ENCODE measurements at regions not wholly inside any gene's neighbourhood (a gene's known extent, or its start where the extent isn't known, plus 50 kb on each side); places are given as distances from the start of the nearest gene placed in this dataset.

DNA sequence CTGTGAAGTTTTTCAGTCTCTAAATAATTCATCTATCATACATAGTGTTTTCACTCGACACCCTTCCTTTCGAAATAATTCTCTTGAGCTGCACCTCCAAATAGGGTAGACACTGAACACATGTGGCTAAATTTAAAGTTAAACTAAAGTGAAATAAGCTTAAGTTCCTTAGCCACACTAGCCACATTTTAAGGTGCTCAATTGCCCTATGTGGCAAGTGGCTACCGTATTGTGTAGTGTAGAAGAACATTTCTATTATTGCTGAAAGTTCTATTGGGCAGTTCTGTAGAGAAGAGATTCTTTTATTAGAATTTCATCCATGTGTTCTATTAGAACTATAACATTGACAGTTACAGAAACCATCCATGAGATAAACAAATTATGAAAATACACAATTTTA lies 107.0 kb upstream of the CTSO start (continued):
- TF ChIP-seq ZFX (IDR thresholded peaks at IDR 0.05) (no peak), SIN3A (IDR thresholded peaks at IDR 0.05; ENCODE audit: low read depth) (no peak)

DNA sequence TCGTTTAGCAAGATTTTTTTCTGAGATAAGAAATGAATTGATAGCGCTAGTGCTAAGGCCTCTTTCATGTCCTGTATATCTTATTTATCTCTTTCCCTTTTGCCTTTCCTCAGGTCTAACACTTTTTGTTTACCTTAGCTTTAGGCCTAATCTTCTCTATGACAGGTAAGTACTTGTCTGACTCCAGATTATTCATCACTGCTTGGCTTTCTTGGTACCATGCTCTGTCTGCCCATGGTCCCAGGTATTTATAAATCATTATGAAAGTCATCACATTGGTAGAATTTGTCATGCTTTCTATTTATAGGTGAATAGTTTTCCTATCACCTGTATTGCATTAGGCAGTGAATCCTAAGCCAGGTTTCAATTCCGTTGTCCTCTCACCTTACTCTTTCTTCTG lies 99.5 kb upstream of the CTSO start:
- intact Hi-C loops (cut with micrococcal nuclease), result no loop called here
- ChIA-PET CTCF (no interaction called here), RAD21 (ENCODE audit: low non-redundant PET in 1 of 2, low total read pairs in 2 of 2, uncharacterized antibody in 2 of 2, unreplicated experiment in 2 of 2) (no interaction called here), POLR2A (no interaction called here)
- H3K27me3 ChIP-seq (ENCODE audit: insufficient read depth, low read length), result no peaks in the 10 kb centered on the region
- H2AFZ ChIP-seq (ENCODE audit: low read depth, low read length, poor library complexity, severe bottlenecking), result no peak overlapping the region
- no peaks in the 10 kb centered on the region for H3K4me1 ChIP-seq (ENCODE audit: control insufficient read depth in 1 of 2, insufficient read depth in 2 of 2, low read length in 2 of 2)
- no peaks in the 10 kb centered on the region for H3K36me3 ChIP-seq (ENCODE audit: control insufficient read depth in 1 of 2, insufficient read depth in 2 of 2, low read length in 2 of 2)
- BruUV-seq (replicated peaks), result no TSS peak
- H3K9ac ChIP-seq (ENCODE audit: low read length), result no peak overlapping the region
- no peaks in the 10 kb centered on the region for H4K20me1 ChIP-seq (ENCODE audit: insufficient read depth)
- H3K27ac ChIP-seq (ENCODE audit: low read depth, low read length), result no peak overlapping the region
- ATAC-seq (no peak), DNase-seq (ENCODE audit: low read depth, low spot score) (no peak)
- no peaks in the 10 kb centered on the region for H3K9me2 ChIP-seq (ENCODE audit: insufficient read depth)
- no peak overlapping the region for H3K4me2 ChIP-seq (ENCODE audit: low read length)
- no peak overlapping the region for H3K4me3 ChIP-seq (replicated peaks in 1 of 2; ENCODE audit: low read depth in 1 of 2, low read length in 2 of 2)
- TF ChIP-seq, protein P1, sequence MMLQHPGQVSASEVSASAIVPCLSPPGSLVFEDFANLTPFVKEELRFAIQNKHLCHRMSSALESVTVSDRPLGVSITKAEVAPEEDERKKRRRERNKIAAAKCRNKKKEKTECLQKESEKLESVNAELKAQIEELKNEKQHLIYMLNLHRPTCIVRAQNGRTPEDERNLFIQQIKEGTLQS (IDR thresholded peaks at IDR 0.05), result no peak
- no peak for TF ChIP-seq TCF7L2 (IDR thresholded peaks at IDR 0.05; ENCODE audit: borderline replicate concordance, extremely low read depth, insufficient read depth, insufficient read length)
- no peaks in the 10 kb centered on the region for H3K9me3 ChIP-seq (ENCODE audit: control insufficient read depth in 1 of 2, insufficient read depth in 1 of 2, low read depth in 1 of 2, low read length in 2 of 2)
- H3K79me2 ChIP-seq (ENCODE audit: insufficient read depth, low read length), result no peaks in the 10 kb centered on the region

DNA sequence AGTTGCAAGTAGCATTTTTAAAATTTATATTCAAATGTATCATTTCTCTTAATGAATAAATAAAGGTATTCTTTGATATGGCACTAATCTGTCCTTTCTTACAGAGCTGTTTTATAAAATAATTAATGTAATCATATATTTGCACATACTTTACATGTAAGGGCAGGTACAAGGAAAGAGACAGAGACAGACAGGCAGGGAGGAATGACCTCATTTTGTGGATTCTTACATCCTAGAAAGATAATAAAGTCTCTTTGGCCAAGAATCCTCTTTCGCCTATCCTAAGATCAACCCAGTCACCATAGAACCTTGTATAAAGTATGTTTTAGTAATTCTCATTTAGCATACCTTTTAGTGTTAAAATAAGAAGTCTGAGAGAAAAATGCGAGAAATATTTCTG lies 98.5 kb upstream of the CTSO start:
- H3K27me3 ChIP-seq (ENCODE audit: insufficient read depth, low read length), result no peaks in the 10 kb centered on the region
- no peak overlapping the region for H3K4me2 ChIP-seq (ENCODE audit: low read length)
- H3K9me3 ChIP-seq (ENCODE audit: control insufficient read depth in 1 of 2, insufficient read depth in 1 of 2, low read depth in 1 of 2, low read length in 2 of 2), result no peaks in the 10 kb centered on the region
- BruUV-seq (replicated peaks), result no TSS peak
- CTCF ChIA-PET, result no interaction called here
- no peak overlapping the region for H3K27ac ChIP-seq (ENCODE audit: low read depth, low read length)
- no peaks in the 10 kb centered on the region for H4K20me1 ChIP-seq (ENCODE audit: insufficient read depth)
- no peaks in the 10 kb centered on the region for H3K4me1 ChIP-seq (ENCODE audit: control insufficient read depth in 1 of 2, insufficient read depth in 2 of 2, low read length in 2 of 2)
- POLR2A ChIA-PET, result no interaction called here
- H3K9ac ChIP-seq (ENCODE audit: low read length), result no peak overlapping the region
- no peak overlapping the region for H3K4me3 ChIP-seq (replicated peaks in 1 of 2; ENCODE audit: low read depth in 1 of 2, low read length in 2 of 2)
- H3K36me3 ChIP-seq (ENCODE audit: control insufficient read depth in 1 of 2, insufficient read depth in 2 of 2, low read length in 2 of 2), result no peaks in the 10 kb centered on the region
- H3K79me2 ChIP-seq (ENCODE audit: insufficient read depth, low read length), result no peaks in the 10 kb centered on the region
- intact Hi-C loops (cut with micrococcal nuclease), result no loop called here
- no peaks in the 10 kb centered on the region for H3K9me2 ChIP-seq (ENCODE audit: insufficient read depth)
- ATAC-seq (no peak), DNase-seq (ENCODE audit: low read depth, low spot score) (no peak)
- no peak overlapping the region for H2AFZ ChIP-seq (ENCODE audit: low read depth, low read length, poor library complexity, severe bottlenecking)
- RAD21 ChIA-PET (ENCODE audit: low non-redundant PET in 1 of 2, low total read pairs in 2 of 2, uncharacterized antibody in 2 of 2, unreplicated experiment in 2 of 2), result no interaction called here
- no peak for TF ChIP-seq POLR2AphosphoS5 (IDR thresholded peaks at IDR 0.05; ENCODE audit: low read depth, low read length)
- no peak for TF ChIP-seq EZH2 (IDR thresholded peaks at IDR 0.05)
- no peak for TF ChIP-seq ZFX (IDR thresholded peaks at IDR 0.05)
- TF ChIP-seq SRF (IDR thresholded peaks at IDR 0.05; ENCODE audit: low read depth), result no peak
- TF ChIP-seq SIN3A (IDR thresholded peaks at IDR 0.05; ENCODE audit: low read depth), result no peak
- no peak for TF ChIP-seq TCF7L2 (IDR thresholded peaks at IDR 0.05; ENCODE audit: borderline replicate concordance, extremely low read depth, insufficient read depth, insufficient read length)
- TF ChIP-seq, protein P2, sequence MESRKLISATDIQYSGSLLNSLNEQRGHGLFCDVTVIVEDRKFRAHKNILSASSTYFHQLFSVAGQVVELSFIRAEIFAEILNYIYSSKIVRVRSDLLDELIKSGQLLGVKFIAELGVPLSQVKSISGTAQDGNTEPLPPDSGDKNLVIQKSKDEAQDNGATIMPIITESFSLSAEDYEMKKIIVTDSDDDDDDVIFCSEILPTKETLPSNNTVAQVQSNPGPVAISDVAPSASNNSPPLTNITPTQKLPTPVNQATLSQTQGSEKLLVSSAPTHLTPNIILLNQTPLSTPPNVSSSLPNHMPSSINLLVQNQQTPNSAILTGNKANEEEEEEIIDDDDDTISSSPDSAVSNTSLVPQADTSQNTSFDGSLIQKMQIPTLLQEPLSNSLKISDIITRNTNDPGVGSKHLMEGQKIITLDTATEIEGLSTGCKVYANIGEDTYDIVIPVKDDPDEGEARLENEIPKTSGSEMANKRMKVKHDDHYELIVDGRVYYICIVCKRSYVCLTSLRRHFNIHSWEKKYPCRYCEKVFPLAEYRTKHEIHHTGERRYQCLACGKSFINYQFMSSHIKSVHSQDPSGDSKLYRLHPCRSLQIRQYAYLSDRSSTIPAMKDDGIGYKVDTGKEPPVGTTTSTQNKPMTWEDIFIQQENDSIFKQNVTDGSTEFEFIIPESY (IDR thresholded peaks at IDR 0.05; ENCODE audit: extremely low read depth, insufficient replicate concordance, low read length), result no peak
- TF ChIP-seq, protein P3, sequence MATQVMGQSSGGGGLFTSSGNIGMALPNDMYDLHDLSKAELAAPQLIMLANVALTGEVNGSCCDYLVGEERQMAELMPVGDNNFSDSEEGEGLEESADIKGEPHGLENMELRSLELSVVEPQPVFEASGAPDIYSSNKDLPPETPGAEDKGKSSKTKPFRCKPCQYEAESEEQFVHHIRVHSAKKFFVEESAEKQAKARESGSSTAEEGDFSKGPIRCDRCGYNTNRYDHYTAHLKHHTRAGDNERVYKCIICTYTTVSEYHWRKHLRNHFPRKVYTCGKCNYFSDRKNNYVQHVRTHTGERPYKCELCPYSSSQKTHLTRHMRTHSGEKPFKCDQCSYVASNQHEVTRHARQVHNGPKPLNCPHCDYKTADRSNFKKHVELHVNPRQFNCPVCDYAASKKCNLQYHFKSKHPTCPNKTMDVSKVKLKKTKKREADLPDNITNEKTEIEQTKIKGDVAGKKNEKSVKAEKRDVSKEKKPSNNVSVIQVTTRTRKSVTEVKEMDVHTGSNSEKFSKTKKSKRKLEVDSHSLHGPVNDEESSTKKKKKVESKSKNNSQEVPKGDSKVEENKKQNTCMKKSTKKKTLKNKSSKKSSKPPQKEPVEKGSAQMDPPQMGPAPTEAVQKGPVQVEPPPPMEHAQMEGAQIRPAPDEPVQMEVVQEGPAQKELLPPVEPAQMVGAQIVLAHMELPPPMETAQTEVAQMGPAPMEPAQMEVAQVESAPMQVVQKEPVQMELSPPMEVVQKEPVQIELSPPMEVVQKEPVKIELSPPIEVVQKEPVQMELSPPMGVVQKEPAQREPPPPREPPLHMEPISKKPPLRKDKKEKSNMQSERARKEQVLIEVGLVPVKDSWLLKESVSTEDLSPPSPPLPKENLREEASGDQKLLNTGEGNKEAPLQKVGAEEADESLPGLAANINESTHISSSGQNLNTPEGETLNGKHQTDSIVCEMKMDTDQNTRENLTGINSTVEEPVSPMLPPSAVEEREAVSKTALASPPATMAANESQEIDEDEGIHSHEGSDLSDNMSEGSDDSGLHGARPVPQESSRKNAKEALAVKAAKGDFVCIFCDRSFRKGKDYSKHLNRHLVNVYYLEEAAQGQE (IDR thresholded peaks at IDR 0.05; ENCODE audit: low read depth), result no peak
- TF ChIP-seq RAD21 (IDR thresholded peaks at IDR 0.05; ENCODE audit: low read depth), result no peak
- TF ChIP-seq ELF1 (IDR thresholded peaks at IDR 0.05; ENCODE audit: borderline replicate concordance, low read depth), result no peak
- TF ChIP-seq, protein P1 (IDR thresholded peaks at IDR 0.05), result no peak
- no peak for TF ChIP-seq SP1 (IDR thresholded peaks at IDR 0.05; ENCODE audit: low read depth)
- no peak for TF ChIP-seq JUND (IDR thresholded peaks at IDR 0.05)
- TF ChIP-seq ZNF274 (IDR thresholded peaks at IDR 0.05; ENCODE audit: low read depth, low read length), result no peak

Measured in HCT116 (cell line).